ENCODE measurements at regions not wholly inside any gene's neighbourhood (a gene's known extent, or its start where the extent isn't known, plus 50 kb on each side); places are given as distances from the start of the nearest gene placed in this dataset.
"Not testable (repeated sequence)": the region's sequence is repeated elsewhere in the genome, so short reads cannot be mapped to it uniquely, and the experiment has no call there.

- not testable (repeated sequence) for TF ChIP-seq CTCF, POLR2A (IDR thresholded peaks at IDR 0.05)
Measured at GRCh38 chr15:77916966-77917635, 160.4 kb downstream of the TBC1D2B start.

All from heart left ventricle (tissue), 13 donors.